PFSK-1 (cell line): ENCODE measurements at regions not wholly inside any gene's neighbourhood (a gene's known extent, or its start where the extent isn't known, plus 50 kb on each side); places are given as distances from the start of the nearest gene placed in this dataset.

Source experiments
- FOXP2 ChIP-seq: optimal IDR thresholded peaks from 2 replicates; pipeline ENCODE3; 2011; ENCODE audit warnings: borderline replicate concordance, control low read depth, inconsistent platforms; ENCODE audit not compliant: insufficient read depth; ENCODE audit errors: extremely low read length, extremely low read depth
- POLR2AphosphoS5 ChIP-seq: IDR thresholded peaks from 2 replicates; pipeline ENCODE4 v1.6.1; 2012; ENCODE audit warnings: low read depth, mild to moderate bottlenecking, control low read depth, low read length, moderate library complexity
- REST ChIP-seq, 2 experiments: IDR thresholded peaks; 2 replicates each; pipeline versions ENCODE4 v1.6.1 to v1.8.0; 2011 to 2012; ENCODE audit warnings: low read depth in 2 of 2, low read length in 2 of 2, control low read depth in 1 of 2, inconsistent platforms in 1 of 2, mild to moderate bottlenecking in 1 of 2, moderate library complexity in 1 of 2; ENCODE audit not compliant: insufficient read depth in 1 of 2
- SIN3A ChIP-seq: IDR thresholded peaks from 2 replicates; pipeline ENCODE4 v1.6.1; 2012; ENCODE audit warnings: mild to moderate bottlenecking, low read length, moderate library complexity, borderline replicate concordance; ENCODE audit not compliant: insufficient read depth
- TAF1 ChIP-seq: IDR thresholded peaks from 2 replicates; pipeline ENCODE4 v1.6.1; 2012; ENCODE audit warnings: low read length, control low read depth, borderline replicate concordance; ENCODE audit not compliant: insufficient read depth

- TF ChIP-seq POLR2AphosphoS5 = no peak
- TF ChIP-seq TAF1 = no peak
- TF ChIP-seq SIN3A = peak; percentile 90; the same call in 1 of the 2 replicates
- TF ChIP-seq FOXP2 = no peak
- 0 out of 4 replicates have a peak, but pooled peaks of 1 of the 2 experiments have one; percentile 39 for TF ChIP-seq REST (IDR thresholded peaks at IDR 0.05; ENCODE audit: insufficient read depth in 1 of 2, low read depth in 2 of 2, low read length in 2 of 2)
These were observed 184.6 kb upstream of the NRIP1 start for GRCh38 chr21:15249285-15249993.

- TF ChIP-seq FOXP2 (no peak), TAF1 (no peak), POLR2AphosphoS5 (no peak), SIN3A (no peak), REST (IDR thresholded peaks at IDR 0.05; ENCODE audit: insufficient read depth in 1 of 2, low read depth in 2 of 2, low read length in 2 of 2) (no peak)
These were observed 185.6 kb upstream of the NRIP1 start for GRCh38 chr21:15250384-15250783.

- TF ChIP-seq REST (IDR thresholded peaks at IDR 0.05; ENCODE audit: insufficient read depth in 1 of 2, low read depth in 2 of 2, low read length in 2 of 2) (no peak), FOXP2 (no peak), POLR2AphosphoS5 (no peak)
These were observed 187.6 kb upstream of the NRIP1 start for GRCh38 chr21:15252431-15252830.

- TF ChIP-seq REST (IDR thresholded peaks at IDR 0.05; ENCODE audit: insufficient read depth in 1 of 2, low read depth in 2 of 2, low read length in 2 of 2) = no peak
- TF ChIP-seq SIN3A = no peak
- TF ChIP-seq POLR2AphosphoS5 = no peak
- no peak for TF ChIP-seq TAF1
These were observed 189.3 kb upstream of the NRIP1 start for GRCh38 chr21:15254111-15254510.

GRCh38 chr21:15255261-15255660, 190.5 kb upstream of the NRIP1 start:
- TF ChIP-seq REST (IDR thresholded peaks at IDR 0.05; ENCODE audit: insufficient read depth in 1 of 2, low read depth in 2 of 2, low read length in 2 of 2) (no peak), FOXP2 (no peak), SIN3A (no peak), TAF1 (no peak), POLR2AphosphoS5 (no peak)
